ENCODE measurements at regions not wholly inside any gene's neighbourhood (a gene's known extent, or its start where the extent isn't known, plus 50 kb on each side); places are given as distances from the start of the nearest gene placed in this dataset.

DNA sequence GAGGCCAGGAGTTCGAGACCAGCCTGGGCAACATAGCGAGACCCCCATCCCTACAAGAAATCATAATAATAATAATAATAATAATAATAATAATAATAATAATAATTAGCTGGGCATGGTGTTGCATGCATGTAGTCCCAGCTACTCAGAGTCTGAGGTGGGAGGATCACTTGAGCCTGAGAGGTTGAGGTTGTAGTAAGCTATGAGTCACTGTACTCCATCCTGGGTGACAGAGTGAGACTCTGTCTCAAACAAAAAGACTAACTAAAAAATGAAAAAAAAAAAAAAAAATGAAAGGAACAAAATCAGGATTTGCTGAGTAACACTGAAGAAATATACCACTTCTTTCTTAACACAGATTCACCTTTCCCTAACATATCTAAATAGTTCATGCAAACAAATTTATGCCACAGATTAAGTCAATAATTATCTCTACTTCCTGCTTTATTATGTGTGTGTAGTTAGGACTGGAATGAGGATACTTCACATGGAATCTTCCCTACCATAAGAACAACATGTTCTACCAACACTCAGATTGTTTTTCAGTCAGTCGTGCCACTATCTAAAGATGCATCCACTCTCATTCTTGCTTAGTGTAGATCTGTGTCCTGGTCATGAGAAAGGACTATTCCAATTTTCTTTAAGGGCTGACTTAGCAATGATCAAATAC, 928.7 kb downstream of the SLC4A3 start:
- Histone ChIP-seq H3K36me3 (no peaks in the 10 kb centered on the region), H3K9me3 (no peaks in the 10 kb centered on the region), H3K27me3 (no peaks in the 10 kb centered on the region), H3K27ac (no peak overlapping the region), H3K4me3 (no peak overlapping the region), H3K4me1 (no peaks in the 10 kb centered on the region)
- intact Hi-C loops (cut with DNase I; ENCODE audit: low total_unique reads), result no loop called here
- no peak for DNase-seq
- no peak for TF ChIP-seq POLR2A (IDR thresholded peaks at IDR 0.05)
- TF ChIP-seq, protein P1, sequence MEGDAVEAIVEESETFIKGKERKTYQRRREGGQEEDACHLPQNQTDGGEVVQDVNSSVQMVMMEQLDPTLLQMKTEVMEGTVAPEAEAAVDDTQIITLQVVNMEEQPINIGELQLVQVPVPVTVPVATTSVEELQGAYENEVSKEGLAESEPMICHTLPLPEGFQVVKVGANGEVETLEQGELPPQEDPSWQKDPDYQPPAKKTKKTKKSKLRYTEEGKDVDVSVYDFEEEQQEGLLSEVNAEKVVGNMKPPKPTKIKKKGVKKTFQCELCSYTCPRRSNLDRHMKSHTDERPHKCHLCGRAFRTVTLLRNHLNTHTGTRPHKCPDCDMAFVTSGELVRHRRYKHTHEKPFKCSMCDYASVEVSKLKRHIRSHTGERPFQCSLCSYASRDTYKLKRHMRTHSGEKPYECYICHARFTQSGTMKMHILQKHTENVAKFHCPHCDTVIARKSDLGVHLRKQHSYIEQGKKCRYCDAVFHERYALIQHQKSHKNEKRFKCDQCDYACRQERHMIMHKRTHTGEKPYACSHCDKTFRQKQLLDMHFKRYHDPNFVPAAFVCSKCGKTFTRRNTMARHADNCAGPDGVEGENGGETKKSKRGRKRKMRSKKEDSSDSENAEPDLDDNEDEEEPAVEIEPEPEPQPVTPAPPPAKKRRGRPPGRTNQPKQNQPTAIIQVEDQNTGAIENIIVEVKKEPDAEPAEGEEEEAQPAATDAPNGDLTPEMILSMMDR (IDR thresholded peaks at IDR 0.05), result no peak

DNA sequence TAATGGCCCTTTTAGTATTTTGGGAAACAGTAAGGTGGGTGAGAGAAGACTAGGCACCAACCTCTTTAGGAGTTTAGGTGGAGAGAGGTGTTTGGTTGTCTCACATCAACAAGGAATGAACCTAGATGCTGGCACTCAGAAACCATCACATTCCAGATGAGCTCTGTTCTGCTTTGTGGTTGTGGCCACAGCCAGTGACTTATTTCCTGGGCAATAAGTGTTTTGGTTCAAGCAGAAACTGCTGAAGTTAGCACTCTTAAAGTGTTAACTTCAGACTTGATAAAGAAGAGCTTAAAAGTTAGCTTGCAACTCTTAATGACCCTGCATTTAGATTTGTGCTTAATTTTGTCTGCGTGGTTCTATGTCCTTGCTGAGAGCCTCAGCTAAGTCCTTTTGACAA, 929.2 kb downstream of the SLC4A3 start:
- DNase-seq, result no peak
- Histone ChIP-seq H3K4me1 (no peaks in the 10 kb centered on the region), H3K27ac (no peak overlapping the region), H3K4me3 (no peak overlapping the region), H3K27me3 (no peaks in the 10 kb centered on the region), H3K9me3 (no peaks in the 10 kb centered on the region), H3K36me3 (no peaks in the 10 kb centered on the region)
- intact Hi-C loops (cut with DNase I; ENCODE audit: low total_unique reads), result no loop called here
- TF ChIP-seq POLR2A (IDR thresholded peaks at IDR 0.05), result no peak
- TF ChIP-seq, protein P1 (IDR thresholded peaks at IDR 0.05), result no peak

DNA sequence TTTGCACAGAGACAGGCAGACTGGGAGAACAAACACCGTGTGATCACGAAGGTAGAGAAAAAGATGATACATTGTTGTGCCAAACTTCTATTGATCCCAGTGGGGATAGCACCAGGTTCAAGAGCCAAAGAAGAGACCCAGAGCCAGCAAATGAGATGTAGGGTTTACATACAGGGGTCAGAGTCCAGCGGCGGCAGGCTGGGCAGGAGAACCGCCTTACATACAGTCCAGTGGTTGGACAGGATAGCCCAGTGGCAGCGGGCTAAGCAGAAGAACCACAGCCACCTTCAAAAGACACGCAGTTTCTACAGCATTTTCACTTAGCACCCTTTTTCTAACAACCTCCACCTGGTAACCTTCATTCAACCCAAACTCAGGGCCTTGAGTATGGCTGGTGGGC, 932.8 kb downstream of the SLC4A3 start:
- intact Hi-C loops (cut with DNase I; ENCODE audit: low total_unique reads), result no loop called here
- Histone ChIP-seq H3K9me3 (no peaks in the 10 kb centered on the region), H3K4me1 (no peaks in the 10 kb centered on the region), H3K27me3 (no peaks in the 10 kb centered on the region), H3K4me3 (no peak overlapping the region), H3K36me3 (no peaks in the 10 kb centered on the region), H3K27ac (no peak overlapping the region)
- DNase-seq, result no peak
- TF ChIP-seq POLR2A (IDR thresholded peaks at IDR 0.05), result no peak
- TF ChIP-seq, protein P1 (IDR thresholded peaks at IDR 0.05), result no peak

DNA sequence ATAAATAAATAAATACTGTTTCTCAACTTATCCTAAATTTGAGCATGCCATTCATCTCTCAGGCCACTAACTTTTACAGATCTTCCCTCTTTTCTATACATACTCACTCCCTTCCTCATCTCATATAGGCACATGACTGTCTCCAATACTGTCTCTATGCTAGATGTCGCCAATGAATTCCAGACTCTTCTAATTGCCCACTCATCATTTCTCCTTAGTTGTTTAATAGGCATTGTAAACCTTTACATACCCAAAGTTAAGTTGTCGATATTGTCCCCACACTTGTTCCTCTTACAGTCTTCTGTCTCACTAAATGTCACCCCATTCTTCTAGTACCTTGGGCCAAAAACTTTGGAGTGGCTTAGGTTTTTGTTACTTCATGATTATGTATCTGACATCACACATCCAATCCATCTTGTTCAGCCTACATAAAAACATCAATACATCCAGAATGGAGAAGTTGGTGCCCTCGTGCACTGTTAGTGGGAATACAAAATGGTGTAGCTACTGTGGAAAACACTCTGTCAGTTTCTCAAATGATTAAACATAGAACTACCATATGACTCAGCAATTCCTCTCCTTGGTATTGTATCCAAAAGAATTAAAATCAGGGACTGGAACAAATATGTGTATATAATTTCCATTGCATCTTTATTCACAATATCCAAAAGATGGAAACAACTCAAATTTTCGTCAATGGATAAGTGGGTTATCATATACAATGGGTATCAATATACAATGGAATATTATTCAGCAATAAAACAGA, 935.1 kb downstream of the SLC4A3 start:
- DNase-seq, result no peak
- Histone ChIP-seq H3K27ac (no peak overlapping the region), H3K36me3 (no peaks in the 10 kb centered on the region), H3K27me3 (no peaks in the 10 kb centered on the region), H3K4me1 (no peaks in the 10 kb centered on the region), H3K4me3 (no peak overlapping the region), H3K9me3 (no peaks in the 10 kb centered on the region)
- intact Hi-C loops (cut with DNase I; ENCODE audit: low total_unique reads), result no loop called here
- no peak for TF ChIP-seq POLR2A (IDR thresholded peaks at IDR 0.05)
- TF ChIP-seq, protein P1 (IDR thresholded peaks at IDR 0.05), result no peak

DNA sequence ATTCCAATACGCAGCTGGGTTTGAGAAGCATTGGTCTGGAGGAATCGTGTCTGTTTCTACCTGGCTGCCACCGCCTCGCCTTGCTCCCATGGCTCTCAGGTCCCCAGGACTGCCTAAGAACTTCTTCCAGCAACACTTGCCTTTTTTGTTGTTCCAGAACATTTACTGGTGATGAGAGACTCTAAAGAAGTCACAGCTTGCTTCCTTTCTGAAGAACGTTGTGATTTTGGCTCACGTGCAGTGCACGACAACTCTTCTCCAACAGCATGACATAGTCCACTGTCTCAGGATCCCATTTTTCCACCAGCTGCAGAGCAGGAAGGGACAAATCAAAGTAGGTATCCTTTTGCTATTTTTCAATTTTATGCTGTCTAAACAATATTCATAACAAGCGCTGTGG, 940.9 kb downstream of the SLC4A3 start:
- Histone ChIP-seq H3K27me3 (no peaks in the 10 kb centered on the region), H3K27ac (no peak overlapping the region), H3K36me3 (no peaks in the 10 kb centered on the region), H3K4me3 (no peak overlapping the region), H3K4me1 (no peaks in the 10 kb centered on the region), H3K9me3 (no peaks in the 10 kb centered on the region)
- TF ChIP-seq, protein P1 (IDR thresholded peaks at IDR 0.05), result no peak
- TF ChIP-seq POLR2A (IDR thresholded peaks at IDR 0.05), result no peak
- no peak for DNase-seq
- intact Hi-C loops (cut with DNase I; ENCODE audit: low total_unique reads), result no loop called here
